ENCODE measurements at regions not wholly inside any gene's neighbourhood (a gene's known extent, or its start where the extent isn't known, plus 50 kb on each side); places are given as distances from the start of the nearest gene placed in this dataset.

GRCh38 chr18:78679613-78680260 lies 299.9 kb upstream of the SALL3 start:
- DNase-seq (ENCODE audit: low read depth) = no peak

- DNase-seq (ENCODE audit: low read depth) = no peak
Measured at GRCh38 chr18:78681396-78681795, 298.2 kb upstream of the SALL3 start.

DNA sequence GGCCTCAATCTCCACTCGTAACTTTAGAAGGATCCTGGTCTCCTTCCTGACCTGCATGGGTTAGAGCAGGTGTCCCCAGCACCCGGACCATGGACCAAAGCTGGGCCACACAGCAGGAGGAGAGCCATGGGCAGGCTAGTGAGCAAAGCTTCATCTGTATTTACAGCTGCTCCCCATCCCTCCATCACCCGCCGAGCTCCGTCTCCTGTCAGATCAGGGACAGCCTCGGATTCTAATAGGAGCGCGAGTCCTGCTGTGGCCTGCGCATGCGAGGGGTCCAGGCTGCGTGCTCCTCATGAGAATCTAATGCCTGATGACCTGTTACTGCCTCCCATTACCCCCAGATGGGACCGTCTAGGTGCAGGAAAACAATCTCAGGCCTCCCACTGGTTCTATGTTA lies 297.7 kb upstream of the SALL3 start:
- DNase-seq (ENCODE audit: low read depth) = no peak

GRCh38 chr18:78682716-78683115 lies 296.9 kb upstream of the SALL3 start:
- DNase-seq (ENCODE audit: low read depth) = no peak

GRCh38 chr18:78683191-78684010 lies 296.2 kb upstream of the SALL3 start:
- no peak for DNase-seq (ENCODE audit: low read depth)

- no peak for DNase-seq (ENCODE audit: low read depth)
Measured at GRCh38 chr18:78685250-78685979, 294.2 kb upstream of the SALL3 start.

DNA sequence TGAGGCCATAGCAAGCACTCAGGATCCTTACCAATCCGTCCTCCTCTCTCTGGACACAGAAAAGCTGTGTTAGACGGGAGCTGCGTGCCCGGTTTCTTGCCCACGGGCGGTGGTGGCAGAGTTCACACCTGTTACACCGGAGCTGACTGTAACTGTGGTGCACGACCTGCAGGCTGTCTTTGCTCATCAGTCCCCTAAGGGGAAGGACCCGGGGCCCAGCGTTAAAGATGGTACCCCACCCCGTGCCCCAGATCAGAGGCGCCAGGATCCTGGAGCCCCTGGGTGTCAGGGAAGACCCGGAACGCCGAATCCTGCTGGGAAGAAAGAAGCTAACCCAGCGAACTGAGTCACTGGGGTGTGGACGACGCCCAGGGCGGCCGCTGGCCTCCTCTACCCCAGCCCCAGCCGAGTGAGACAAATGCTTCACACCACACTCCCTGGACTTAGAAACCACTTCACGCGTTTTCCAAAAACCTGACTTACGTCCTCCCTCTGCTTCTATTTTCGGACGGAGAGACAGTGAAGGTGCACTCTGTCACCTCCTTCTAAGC lies 293.6 kb upstream of the SALL3 start:
- DNase-seq (ENCODE audit: low read depth) = no peak

DNA sequence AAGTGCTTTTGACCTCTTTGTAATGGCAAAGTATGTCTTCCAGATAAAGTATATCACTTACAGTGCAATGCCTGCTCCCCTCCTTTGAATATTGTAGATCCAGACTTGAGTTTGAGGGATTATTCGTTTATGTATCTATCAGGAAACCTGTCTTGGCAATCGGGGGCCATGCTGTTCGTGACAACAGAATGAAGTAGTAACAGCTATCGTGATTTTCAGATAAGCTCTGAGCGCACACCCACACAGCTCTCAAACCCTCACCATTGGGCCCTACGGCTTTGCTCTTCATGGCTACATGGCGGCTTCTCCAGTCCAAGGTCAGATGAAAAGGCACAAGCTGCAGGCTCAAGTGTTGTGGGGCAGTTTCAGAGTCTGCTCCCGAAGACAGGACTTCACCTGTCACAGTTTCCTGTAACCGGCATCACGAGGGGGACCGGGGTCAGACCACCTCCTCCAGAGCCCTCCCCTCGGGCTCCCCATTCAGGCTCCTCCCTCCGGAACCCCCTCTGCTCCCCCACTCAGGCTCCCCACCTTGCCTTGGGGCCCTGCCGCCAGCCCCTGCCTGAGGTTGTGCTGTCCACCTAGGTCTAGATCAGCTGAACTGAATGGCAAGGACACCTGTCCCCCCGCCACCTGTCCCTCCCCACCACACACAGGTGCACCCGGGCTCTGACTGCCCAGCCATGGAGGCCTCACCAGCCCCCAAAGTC lies 292.5 kb upstream of the SALL3 start:
- no peak for DNase-seq (ENCODE audit: low read depth)

GRCh38 chr18:78687736-78688135 lies 291.9 kb upstream of the SALL3 start:
- DNase-seq (ENCODE audit: low read depth) = no peak

DNA sequence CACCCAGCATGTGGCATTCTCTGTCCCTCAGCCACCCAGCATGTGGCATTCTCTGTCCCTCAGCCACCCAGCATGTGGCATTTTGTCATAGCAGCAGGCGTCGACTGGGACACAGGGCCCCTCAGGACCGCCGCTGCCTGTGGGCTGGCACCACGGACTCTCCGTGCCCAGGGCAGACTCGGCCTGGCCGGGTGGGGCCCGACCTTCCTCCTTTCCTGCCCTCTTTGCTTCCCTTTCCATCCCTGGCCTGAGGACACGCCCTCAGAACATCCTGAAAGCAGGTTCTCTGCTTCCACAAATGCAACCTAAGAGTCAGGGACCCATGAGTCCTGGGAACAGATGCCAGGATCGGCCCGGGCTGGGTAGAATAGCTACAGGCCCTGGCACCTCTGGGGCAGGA lies 291.4 kb upstream of the SALL3 start:
- no peak for DNase-seq (ENCODE audit: low read depth)

DNA sequence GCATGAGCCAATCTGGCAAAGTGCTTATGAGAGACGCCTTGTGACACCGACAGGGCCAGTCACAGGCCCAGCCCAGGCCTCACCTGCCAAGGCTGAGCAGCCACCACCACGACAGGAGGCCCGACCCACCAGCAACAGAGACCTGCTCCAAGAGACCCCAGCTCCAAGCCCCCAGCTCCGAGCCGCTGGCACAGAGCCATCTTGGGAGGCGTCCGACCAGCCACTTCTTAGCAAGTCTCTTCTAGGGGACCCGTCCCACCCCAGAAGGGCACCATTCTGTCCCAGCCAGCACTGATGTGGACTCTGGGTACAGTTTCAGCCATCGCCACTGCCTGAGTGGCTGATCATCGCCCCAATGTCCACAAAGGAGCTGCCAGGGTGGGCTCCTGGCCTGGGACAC lies 290.7 kb upstream of the SALL3 start:
- DNase-seq (ENCODE audit: low read depth) = no peak

GRCh38 chr18:78689606-78690005 lies 290.0 kb upstream of the SALL3 start:
- DNase-seq (ENCODE audit: low read depth) = no peak

DNA sequence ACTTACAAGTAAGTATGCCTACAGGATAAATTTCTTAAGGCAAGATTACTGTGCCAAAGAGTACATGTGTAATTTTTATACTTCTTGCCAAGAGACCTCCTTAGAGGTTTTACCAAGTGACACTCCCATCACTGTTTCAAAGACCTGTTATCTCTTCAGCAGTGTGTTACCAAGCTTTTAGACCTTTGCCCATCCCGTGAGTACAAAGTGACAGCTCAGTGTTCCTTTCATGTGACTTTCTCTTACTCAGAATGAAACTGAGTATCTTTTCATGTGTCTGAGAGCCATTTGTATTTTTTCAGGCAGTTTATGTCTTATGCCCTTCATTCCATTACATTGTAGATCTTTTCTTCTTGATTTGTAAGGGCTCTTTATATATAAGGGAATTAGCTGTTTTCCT lies 287.5 kb upstream of the SALL3 start:
- no peak for DNase-seq (ENCODE audit: low read depth)

DNA sequence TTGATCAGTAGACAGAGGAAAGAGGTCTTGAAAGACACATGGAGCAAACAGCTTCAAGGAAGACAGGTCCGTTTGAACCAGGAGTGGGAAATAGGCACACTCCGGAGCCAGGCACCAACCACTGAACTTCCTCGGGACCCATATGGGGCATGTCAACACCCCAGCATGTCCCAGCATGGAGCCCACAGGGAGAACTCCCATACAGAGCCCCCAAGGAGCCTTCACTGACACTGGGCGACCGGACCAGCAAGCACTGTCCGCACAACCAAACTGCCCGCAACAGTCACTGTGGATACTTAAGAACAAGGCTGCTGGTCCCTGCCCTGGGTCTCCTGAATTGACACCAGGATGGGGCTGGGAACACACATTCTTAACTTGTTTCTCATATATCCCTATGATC lies 286.2 kb upstream of the SALL3 start:
- DNase-seq (ENCODE audit: low read depth) = no peak

DNA sequence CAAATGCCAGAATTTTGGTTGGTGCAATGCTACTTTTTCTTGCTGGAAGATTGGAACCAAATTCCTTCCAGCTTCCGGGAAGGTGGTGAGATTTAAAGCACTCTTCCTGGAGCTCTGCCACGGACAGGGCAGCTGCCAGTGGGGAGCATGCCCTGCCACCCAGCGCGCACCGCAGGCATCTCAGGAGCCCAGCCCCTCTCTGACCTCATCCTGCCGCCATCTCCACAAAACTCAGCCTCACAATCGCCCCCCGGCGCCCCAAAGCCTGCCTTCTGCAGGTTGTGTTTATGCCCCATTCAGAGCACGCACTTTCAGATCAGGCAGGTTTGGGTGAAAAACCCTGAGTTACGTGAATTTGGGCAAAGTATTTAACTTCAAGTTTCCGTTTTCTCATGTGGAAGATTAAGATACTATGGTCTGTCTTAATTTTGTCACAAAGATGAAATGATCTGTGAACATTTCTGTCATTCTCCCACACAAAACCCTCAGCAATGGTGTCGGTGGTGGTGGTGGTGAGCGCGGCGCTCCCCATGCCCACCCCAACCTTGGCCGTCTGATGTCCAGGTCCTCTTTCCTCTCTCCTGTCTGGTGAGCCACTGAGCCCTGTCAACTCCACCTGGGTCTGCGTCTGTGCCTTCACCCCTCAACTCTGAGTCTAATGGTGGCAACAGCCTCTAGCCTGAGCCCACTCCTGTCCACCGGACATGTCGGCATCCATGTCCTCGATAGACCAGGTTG lies 282.8 kb upstream of the SALL3 start:
- DNase-seq (ENCODE audit: low read depth) = no peak

DNA sequence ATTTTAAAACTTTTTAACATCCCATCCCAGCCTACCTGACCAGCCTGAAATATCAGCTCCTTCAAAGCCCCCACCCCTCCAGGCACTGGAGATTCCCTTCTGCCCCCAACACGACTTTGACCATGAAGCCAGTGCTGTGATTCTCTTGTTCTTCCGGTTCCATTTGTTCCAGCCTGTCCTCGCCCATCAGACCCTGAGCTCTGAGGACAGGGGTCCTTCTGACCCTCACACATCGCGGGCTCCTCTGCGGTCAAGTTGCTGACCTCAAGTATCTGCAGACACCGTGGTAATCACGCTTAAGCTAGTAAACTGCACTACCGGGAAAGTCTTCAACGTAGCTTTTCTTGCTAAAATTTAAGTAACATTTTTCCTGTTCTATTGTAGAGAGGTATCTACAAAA lies 282.2 kb upstream of the SALL3 start:
- no peak for DNase-seq (ENCODE audit: low read depth)

DNA sequence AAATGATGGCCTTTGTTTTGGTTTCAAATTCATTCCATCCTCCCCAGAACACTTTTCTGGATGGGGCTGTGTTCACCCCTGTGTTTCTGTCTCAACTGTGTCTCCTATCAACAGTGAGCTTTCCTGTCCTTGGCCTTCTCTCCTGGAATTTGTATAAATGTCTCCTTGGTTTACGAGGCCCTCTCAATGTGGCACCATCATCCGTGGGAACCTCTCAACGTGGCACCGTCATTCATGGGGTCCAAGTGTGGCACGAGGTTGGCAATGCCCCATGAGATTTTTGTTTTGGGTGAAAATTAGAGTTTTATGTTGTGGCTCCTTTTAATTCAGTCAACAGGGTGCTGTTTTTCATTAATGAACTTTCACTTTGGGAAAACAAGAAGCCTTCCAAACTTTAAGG lies 280.7 kb upstream of the SALL3 start:
- DNase-seq (ENCODE audit: low read depth) = no peak

DNA sequence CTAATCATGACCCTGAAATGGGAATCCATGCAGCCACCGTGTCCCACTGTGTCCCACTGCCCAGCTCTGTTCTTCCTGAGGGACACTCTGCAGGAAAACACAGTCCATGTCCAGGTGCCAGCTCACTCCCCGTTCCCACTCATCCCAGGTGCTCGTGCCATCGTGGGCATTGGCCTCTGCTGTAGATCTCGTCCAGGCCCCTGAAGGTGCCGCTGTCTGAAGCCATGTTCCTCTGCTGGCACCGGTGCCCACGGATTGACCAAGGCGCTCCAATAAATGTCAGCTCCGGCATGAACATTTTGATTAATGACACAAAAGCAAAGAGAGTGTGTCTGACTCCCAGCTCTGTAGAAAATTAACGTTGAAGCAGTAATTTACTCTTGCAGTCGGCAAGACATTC lies 280.1 kb upstream of the SALL3 start:
- no peak for DNase-seq (ENCODE audit: low read depth)

DNA sequence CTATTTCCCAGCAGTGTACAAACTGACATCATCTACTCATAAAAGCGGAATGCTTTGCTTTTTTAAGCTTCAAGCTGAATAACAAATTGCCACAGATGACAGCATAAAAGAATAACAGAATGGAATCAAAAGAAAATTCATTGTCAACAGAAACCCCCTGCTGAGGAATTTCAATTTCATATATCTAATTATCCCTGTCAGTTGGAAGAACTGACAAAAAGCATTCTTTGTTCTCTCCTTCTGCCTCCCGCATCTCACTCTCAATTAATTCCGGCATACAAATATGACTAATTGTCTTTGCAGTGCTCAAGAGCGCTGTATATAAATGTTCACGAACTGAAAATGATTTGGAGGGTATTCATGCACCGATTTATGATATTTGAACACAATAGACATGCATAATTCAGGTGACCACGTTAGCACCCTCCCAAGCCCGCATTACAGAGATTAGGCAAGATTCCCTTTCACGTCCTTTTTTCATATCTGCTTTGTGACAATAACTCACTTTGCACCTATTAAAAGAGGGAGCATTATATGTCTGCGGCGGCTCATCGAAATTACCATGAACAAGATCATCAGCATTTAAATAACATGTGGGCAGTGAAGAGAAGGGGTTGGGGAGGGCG lies 277.7 kb upstream of the SALL3 start:
- no peak for DNase-seq (ENCODE audit: low read depth)

DNA sequence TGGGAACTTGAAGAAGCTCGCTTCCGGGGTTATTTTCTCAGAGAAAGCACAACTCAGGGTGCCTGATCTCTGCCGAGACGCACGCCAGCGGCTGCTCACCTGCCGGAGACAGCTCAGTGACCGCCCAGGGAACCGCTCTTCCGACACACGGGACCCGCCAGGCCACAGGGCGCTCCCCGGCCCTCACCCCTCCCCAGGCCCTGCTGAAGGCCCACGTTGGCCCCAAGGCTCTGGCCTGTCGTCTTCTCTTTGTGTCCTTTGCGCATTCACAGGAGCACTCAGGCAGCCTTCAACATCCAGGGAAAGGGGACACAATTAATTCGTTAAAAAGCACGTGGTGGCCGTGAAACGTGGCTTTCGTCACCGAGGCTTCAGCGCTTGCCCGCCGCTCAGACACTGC lies 276.3 kb upstream of the SALL3 start:
- DNase-seq (ENCODE audit: low read depth) = no peak

GRCh38 chr18:78704971-78705461 lies 274.6 kb upstream of the SALL3 start:
- no peak for DNase-seq (ENCODE audit: low read depth)
